Activated T-helper 2 cell treated with anti-CD3 and anti-CD28 coated beads, Interferon-gamma antibody, Interleukin-2, Interleukin-4, amounts not matched to agents 10 μg/mL and 5 μg/mL and 100 μg/mL, durations not matched to agents 14 hours and 24 hours and 36 hours (primary cell): ENCODE measurements at regions not wholly inside any gene's neighbourhood (a gene's known extent, or its start where the extent isn't known, plus 50 kb on each side); places are given as distances from the start of the nearest gene placed in this dataset.

Source experiments
- DNase-seq: peaks from one replicate; pipeline ENCODE4 v3.0.0; 2021; ENCODE audit warnings: low spot score
- H3K27ac Mint-ChIP-seq: one replicate; pipeline ENCODE4 v1.8.0; 2021; ENCODE audit warnings: mixed read lengths
- H3K27me3 Mint-ChIP-seq: one replicate; pipeline ENCODE4 v1.8.0; 2021; ENCODE audit warnings: low read depth, mixed read lengths
- H3K36me3 Mint-ChIP-seq: one replicate; pipeline ENCODE4 v1.8.0; 2021; ENCODE audit warnings: low read depth, mixed read lengths
- H3K4me1 Mint-ChIP-seq: one replicate; pipeline ENCODE4 v1.8.0; 2021; ENCODE audit warnings: low read depth, mixed read lengths
- H3K4me3 Mint-ChIP-seq: one replicate; pipeline ENCODE4 v1.8.0; 2021; ENCODE audit warnings: low read depth, mild to moderate bottlenecking, moderate library complexity, mixed read lengths
- H3K9me3 Mint-ChIP-seq: one replicate; pipeline ENCODE4 v1.8.0; 2021; ENCODE audit warnings: mixed read lengths
- intact Hi-C: fragments of 100-400 bp; cut with micrococcal nuclease; formaldehyde crosslinking; loops from one replicate; pipeline ENCODE4 v1.15.1; 2023

- Mint-ChIP-seq H3K27me3 (peaks cover 36% of the 10 kb centered on the region), H3K4me3 (no peak overlapping the region), H3K4me1 (no peaks in the 10 kb centered on the region), H3K36me3 (no peaks in the 10 kb centered on the region), H3K9me3 (no peaks in the 10 kb centered on the region), H3K27ac (no peak overlapping the region)
- intact Hi-C loops: no loop called here
- no peak for DNase-seq
Measured at GRCh38 chr13:99648927-99649326, 147.7 kb downstream of the TM9SF2 start.

GRCh38 chr13:99648066-99648665 lies 146.9 kb downstream of the TM9SF2 start:
- H3K4me3 Mint-ChIP-seq: no peak overlapping the region
- H3K4me1 Mint-ChIP-seq: no peaks in the 10 kb centered on the region
- no peaks in the 10 kb centered on the region for H3K36me3 Mint-ChIP-seq
- DNase-seq: no peak
- H3K27ac Mint-ChIP-seq: no peak overlapping the region
- H3K9me3 Mint-ChIP-seq: no peaks in the 10 kb centered on the region
- intact Hi-C loops: no loop called here
- H3K27me3 Mint-ChIP-seq: peaks cover 30% of the 10 kb centered on the region

GRCh38 chr13:99647596-99647985 lies 146.3 kb downstream of the TM9SF2 start:
- DNase-seq: no peak
- Mint-ChIP-seq H3K27me3 (peaks cover 25% of the 10 kb centered on the region), H3K4me1 (no peaks in the 10 kb centered on the region), H3K9me3 (no peaks in the 10 kb centered on the region), H3K36me3 (no peaks in the 10 kb centered on the region), H3K27ac (no peak overlapping the region), H3K4me3 (no peak overlapping the region)
- intact Hi-C loops: no loop called here

- Mint-ChIP-seq H3K9me3 (no peaks in the 10 kb centered on the region), H3K27me3 (peaks cover 20% of the 10 kb centered on the region)
Measured at GRCh38 chr13:99646866-99647595, 145.8 kb downstream of the TM9SF2 start.

GRCh38 chr13:99642841-99643240 lies 141.6 kb downstream of the TM9SF2 start:
- Mint-ChIP-seq H3K4me3 (no peak overlapping the region), H3K36me3 (no peaks in the 10 kb centered on the region), H3K27ac (no peak overlapping the region), H3K9me3 (no peaks in the 10 kb centered on the region), H3K27me3 (peaks cover 7% of the 10 kb centered on the region), H3K4me1 (no peaks in the 10 kb centered on the region)
- no peak for DNase-seq
- intact Hi-C loops: no loop called here

More at GRCh38 chr13:99646866-99647595, 145.8 kb downstream of the TM9SF2 start:
- Mint-ChIP-seq H3K4me1 (no peaks in the 10 kb centered on the region), H3K36me3 (no peaks in the 10 kb centered on the region), H3K27ac (no peak overlapping the region), H3K4me3 (no peak overlapping the region)
- intact Hi-C loops: no loop called here
- DNase-seq: no peak

GRCh38 chr13:99642006-99642405 lies 140.7 kb downstream of the TM9SF2 start:
- no peak overlapping the region for H3K27ac Mint-ChIP-seq
- H3K4me3 Mint-ChIP-seq: no peak overlapping the region
- no peaks in the 10 kb centered on the region for H3K9me3 Mint-ChIP-seq
- no peaks in the 10 kb centered on the region for H3K4me1 Mint-ChIP-seq
- no peak for DNase-seq
- intact Hi-C loops: no loop called here
- H3K27me3 Mint-ChIP-seq: peaks cover 4% of the 10 kb centered on the region
- H3K36me3 Mint-ChIP-seq: no peaks in the 10 kb centered on the region

GRCh38 chr13:99640260-99640659 lies 139.0 kb downstream of the TM9SF2 start:
- intact Hi-C loops: no loop called here
- no peak overlapping the region for H3K27ac Mint-ChIP-seq
- DNase-seq: no peak
- H3K27me3 Mint-ChIP-seq: peaks cover 3% of the 10 kb centered on the region
- H3K4me1 Mint-ChIP-seq: no peaks in the 10 kb centered on the region
- H3K9me3 Mint-ChIP-seq: no peaks in the 10 kb centered on the region
- no peak overlapping the region for H3K4me3 Mint-ChIP-seq
- no peaks in the 10 kb centered on the region for H3K36me3 Mint-ChIP-seq

- peaks cover 5% of the 10 kb centered on the region for H3K27me3 Mint-ChIP-seq
- intact Hi-C loops: no loop called here
- DNase-seq: no peak
- no peak overlapping the region for H3K27ac Mint-ChIP-seq
- no peaks in the 10 kb centered on the region for H3K4me1 Mint-ChIP-seq
- no peaks in the 10 kb centered on the region for H3K9me3 Mint-ChIP-seq
- H3K36me3 Mint-ChIP-seq: no peaks in the 10 kb centered on the region
- no peak overlapping the region for H3K4me3 Mint-ChIP-seq
Measured at GRCh38 chr13:99639126-99639525, 137.9 kb downstream of the TM9SF2 start.

- Mint-ChIP-seq H3K36me3 (no peaks in the 10 kb centered on the region), H3K9me3 (no peaks in the 10 kb centered on the region), H3K4me3 (no peak overlapping the region), H3K4me1 (no peaks in the 10 kb centered on the region), H3K27ac (no peak overlapping the region), H3K27me3 (peaks cover 13% of the 10 kb centered on the region)
- intact Hi-C loops: no loop called here
- no peak for DNase-seq
Measured at GRCh38 chr13:99636728-99637353, 135.6 kb downstream of the TM9SF2 start.

GRCh38 chr13:99636306-99636705 lies 135.0 kb downstream of the TM9SF2 start:
- DNase-seq: no peak
- Mint-ChIP-seq H3K4me3 (no peak overlapping the region), H3K9me3 (no peaks in the 10 kb centered on the region), H3K27ac (no peak overlapping the region), H3K36me3 (no peaks in the 10 kb centered on the region), H3K27me3 (peaks cover 13% of the 10 kb centered on the region), H3K4me1 (no peaks in the 10 kb centered on the region)
- intact Hi-C loops: no loop called here

GRCh38 chr13:99634672-99635071 lies 133.4 kb downstream of the TM9SF2 start:
- H3K9me3 Mint-ChIP-seq: no peaks in the 10 kb centered on the region
- no peak overlapping the region for H3K27ac Mint-ChIP-seq
- intact Hi-C loops: no loop called here
- no peaks in the 10 kb centered on the region for H3K4me1 Mint-ChIP-seq
- H3K36me3 Mint-ChIP-seq: no peaks in the 10 kb centered on the region
- no peak for DNase-seq
- H3K27me3 Mint-ChIP-seq: peaks cover 13% of the 10 kb centered on the region
- no peak overlapping the region for H3K4me3 Mint-ChIP-seq

- no peaks in the 10 kb centered on the region for H3K4me1 Mint-ChIP-seq
- H3K27me3 Mint-ChIP-seq: peaks cover 24% of the 10 kb centered on the region
- H3K9me3 Mint-ChIP-seq: no peaks in the 10 kb centered on the region
- H3K27ac Mint-ChIP-seq: no peak overlapping the region
- H3K36me3 Mint-ChIP-seq: no peaks in the 10 kb centered on the region
- DNase-seq: no peak
- H3K4me3 Mint-ChIP-seq: no peak overlapping the region
- intact Hi-C loops: no loop called here
Measured at GRCh38 chr13:99630269-99630898, 129.1 kb downstream of the TM9SF2 start.

GRCh38 chr13:99629641-99630040 lies 128.4 kb downstream of the TM9SF2 start:
- no peaks in the 10 kb centered on the region for H3K36me3 Mint-ChIP-seq
- DNase-seq: no peak
- intact Hi-C loops: no loop called here
- no peak overlapping the region for H3K27ac Mint-ChIP-seq
- no peak overlapping the region for H3K4me3 Mint-ChIP-seq
- no peaks in the 10 kb centered on the region for H3K9me3 Mint-ChIP-seq
- H3K4me1 Mint-ChIP-seq: peaks cover under 1% of the 10 kb centered on the region
- peaks cover 25% of the 10 kb centered on the region for H3K27me3 Mint-ChIP-seq
